Large intestine (tissue), 3 donors: ENCODE measurements at regions not wholly inside any gene's neighbourhood (a gene's known extent, or its start where the extent isn't known, plus 50 kb on each side); places are given as distances from the start of the nearest gene placed in this dataset.

Source experiments
- DNase-seq, 2 donors: peaks; one replicate each; pipeline versions ENCODE4 v3.0.0 to v3.0.0-alpha.2; 2013
- H3K27ac ChIP-seq: one replicate; pipeline ENCODE4 v1.5.1; 2013; ENCODE audit warnings: low read length
- H3K27me3 ChIP-seq: 2 replicates; pipeline ENCODE4 v1.6.1; 2013; ENCODE audit warnings: low read length; ENCODE audit not compliant: control insufficient read depth, insufficient read depth
- H3K36me3 ChIP-seq: 2 replicates; pipeline ENCODE4 v1.6.1; 2013; ENCODE audit warnings: low read length; ENCODE audit not compliant: control insufficient read depth, insufficient read depth
- H3K4me1 ChIP-seq: one replicate; pipeline ENCODE4 v1.6.1; 2013; ENCODE audit warnings: low read length; ENCODE audit not compliant: control insufficient read depth, insufficient read depth
- H3K4me3 ChIP-seq: one replicate; pipeline ENCODE4 v1.5.1; 2013; ENCODE audit warnings: low read length
- H3K9me3 ChIP-seq: one replicate; pipeline ENCODE4 v1.6.1; 2013; ENCODE audit warnings: mild to moderate bottlenecking, low read depth, low read length, moderate library complexity; ENCODE audit not compliant: control insufficient read depth
- WGBS: methylation state at CpG from one replicate; pipeline ENCODE4 v1.1.5; 2013; ENCODE audit warnings: low lambda C conversion rate; ENCODE audit not compliant: insufficient coverage; 5-methylcytosine and 5-hydroxymethylcytosine counted together

DNA sequence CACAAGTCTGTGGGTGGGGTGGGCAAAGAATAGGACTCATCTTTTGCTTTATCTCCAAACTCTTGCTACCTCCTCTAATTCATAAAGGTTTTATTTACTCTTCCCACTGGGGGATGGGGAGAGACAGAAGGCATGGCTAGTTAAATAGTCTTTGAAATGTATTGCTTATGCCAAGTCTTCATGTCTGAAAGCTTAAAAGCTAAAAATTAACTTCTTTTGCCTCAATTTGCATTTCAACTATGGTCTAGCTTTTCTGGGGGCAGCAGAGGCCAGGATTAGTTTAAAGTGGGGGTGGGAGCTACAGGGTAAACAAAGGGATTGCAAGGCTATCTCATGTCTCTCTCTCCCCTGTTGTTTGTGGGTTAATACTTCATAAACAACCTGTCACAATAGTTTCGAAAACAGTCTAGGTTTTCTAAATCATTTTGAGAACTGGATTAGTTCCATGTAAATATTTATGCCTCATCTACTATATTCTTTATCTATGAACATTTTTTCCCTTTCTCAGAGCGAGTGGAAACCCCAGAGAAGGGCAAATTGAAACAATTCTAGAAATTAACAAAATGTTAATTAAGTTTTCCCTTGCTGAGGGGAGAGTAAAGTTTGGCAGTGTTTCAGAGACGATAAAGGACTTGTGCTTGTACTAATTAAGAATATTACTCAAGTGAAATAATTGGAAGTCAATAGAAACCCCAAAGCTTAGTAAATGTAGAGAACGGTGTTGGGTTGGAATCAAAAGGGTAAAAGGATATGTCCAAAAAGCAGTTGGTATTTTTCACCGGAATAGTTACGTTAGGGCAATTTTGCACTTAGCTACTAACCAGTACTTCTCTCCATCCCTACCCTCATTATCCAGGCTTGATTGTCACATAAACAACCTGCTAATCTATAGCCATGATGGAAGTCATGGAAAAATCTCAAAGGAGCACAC is 182.2 kb downstream of the GIPC2 start:
- WGBS, result 66% methylated on average over 4 of the region's 6 CpGs
- H3K36me3 ChIP-seq, result no peaks in the 10 kb centered on the region
- H3K27ac ChIP-seq, result no peak overlapping the region
- no peaks in the 10 kb centered on the region for H3K27me3 ChIP-seq
- no peak for DNase-seq
- peaks cover 4% of the 10 kb centered on the region for H3K4me1 ChIP-seq
- H3K4me3 ChIP-seq, result no peak overlapping the region
- H3K9me3 ChIP-seq, result peaks cover 5% of the 10 kb centered on the region

DNA sequence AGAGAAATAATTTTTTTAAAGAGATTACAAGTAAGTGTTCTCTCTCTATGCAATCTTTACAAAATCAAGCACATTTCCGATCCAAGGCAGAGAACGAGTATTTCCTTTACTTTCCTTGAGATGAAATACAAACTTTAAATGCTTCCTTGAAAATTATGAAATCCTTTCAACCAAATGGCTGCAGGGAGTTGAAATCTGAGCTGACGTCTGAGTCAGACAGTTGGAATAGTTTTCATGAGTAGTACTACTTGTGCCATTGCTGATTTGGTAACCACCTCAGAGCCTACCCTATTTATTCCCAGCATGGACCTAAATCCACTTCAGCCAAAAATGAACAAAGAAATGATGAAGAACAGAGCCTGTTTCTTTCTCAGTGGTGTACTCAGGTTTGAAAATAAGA is 183.6 kb downstream of the GIPC2 start:
- no peak for DNase-seq
- Histone ChIP-seq H3K36me3 (no peaks in the 10 kb centered on the region), H3K27ac (no peak overlapping the region), H3K4me3 (no peak overlapping the region), H3K27me3 (no peaks in the 10 kb centered on the region), H3K9me3 (peaks cover 5% of the 10 kb centered on the region), H3K4me1 (peaks cover 4% of the 10 kb centered on the region)
- WGBS, result 100% methylated on average over 1 of the region's 3 CpGs

DNA sequence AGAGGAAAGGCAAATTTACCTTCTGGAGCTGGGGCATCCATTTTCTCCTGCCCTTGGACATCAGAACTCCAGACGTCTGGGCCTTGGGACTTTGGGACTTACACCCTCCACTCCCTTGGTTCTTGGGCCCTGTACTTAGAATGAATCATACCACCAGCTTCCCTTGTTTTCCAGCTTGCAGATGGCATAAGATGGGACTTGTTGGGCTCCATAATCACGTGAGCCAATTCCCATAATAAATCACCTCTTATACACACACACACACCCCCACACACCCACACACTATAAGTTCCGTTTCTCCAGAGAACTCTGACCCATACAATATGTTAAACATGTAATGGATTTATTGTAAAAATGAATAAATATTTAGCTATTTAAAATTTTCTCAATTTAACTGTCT is 185.7 kb downstream of the GIPC2 start:
- Histone ChIP-seq H3K36me3 (no peaks in the 10 kb centered on the region), H3K4me3 (no peak overlapping the region), H3K27ac (no peak overlapping the region), H3K9me3 (peaks cover 4% of the 10 kb centered on the region), H3K4me1 (peaks cover 4% of the 10 kb centered on the region), H3K27me3 (no peaks in the 10 kb centered on the region)
- no peak for DNase-seq
- WGBS, result no CpG with 5 or more reads among the region's 3 CpGs

DNA sequence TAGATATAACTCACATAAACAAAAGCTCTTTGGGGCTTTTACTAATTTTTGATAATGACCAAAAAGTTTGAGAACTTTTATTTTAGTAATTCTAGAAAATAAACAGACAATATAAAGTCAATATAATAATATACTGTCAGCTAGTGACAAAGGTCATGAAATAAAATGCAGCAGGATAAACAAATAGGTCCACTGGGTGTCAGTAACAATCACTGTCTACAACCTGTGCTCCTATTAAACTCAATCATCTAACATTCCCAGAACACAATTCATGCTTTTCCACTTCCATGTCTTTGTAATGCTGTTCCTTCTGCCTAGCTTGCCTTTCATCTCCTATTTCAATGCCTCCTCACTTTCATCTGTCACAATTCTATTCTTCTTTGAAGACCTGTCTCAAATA is 186.1 kb downstream of the GIPC2 start:
- Histone ChIP-seq H3K27ac (no peak overlapping the region), H3K36me3 (no peaks in the 10 kb centered on the region), H3K27me3 (no peaks in the 10 kb centered on the region), H3K4me1 (peaks cover 4% of the 10 kb centered on the region), H3K4me3 (no peak overlapping the region), H3K9me3 (peaks cover under 1% of the 10 kb centered on the region)
- no peak for DNase-seq

DNA sequence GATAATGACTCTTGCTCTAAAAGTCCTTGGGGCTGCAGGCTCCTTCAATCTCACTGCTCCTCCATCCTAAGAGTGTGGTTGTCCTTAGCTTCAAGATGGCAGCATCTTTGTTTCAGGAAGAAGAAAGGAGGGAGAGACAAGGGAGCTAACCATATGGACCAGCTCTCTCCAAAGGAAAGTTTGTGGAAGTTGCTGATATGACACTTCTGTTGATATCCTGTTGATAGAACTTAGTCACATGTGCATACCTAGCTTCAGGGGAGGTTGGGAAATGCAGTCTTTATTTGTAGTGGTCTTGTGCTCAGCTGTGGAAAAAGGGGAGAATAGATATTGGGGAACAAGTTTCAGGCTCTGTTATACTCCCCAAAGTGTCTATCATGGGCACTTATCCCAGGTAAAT is 186.9 kb downstream of the GIPC2 start:
- Histone ChIP-seq H3K36me3 (no peaks in the 10 kb centered on the region), H3K9me3 (no peaks in the 10 kb centered on the region), H3K4me3 (no peak overlapping the region), H3K27me3 (no peaks in the 10 kb centered on the region), H3K4me1 (peaks cover 4% of the 10 kb centered on the region), H3K27ac (no peak overlapping the region)
- DNase-seq, result no peak

DNA sequence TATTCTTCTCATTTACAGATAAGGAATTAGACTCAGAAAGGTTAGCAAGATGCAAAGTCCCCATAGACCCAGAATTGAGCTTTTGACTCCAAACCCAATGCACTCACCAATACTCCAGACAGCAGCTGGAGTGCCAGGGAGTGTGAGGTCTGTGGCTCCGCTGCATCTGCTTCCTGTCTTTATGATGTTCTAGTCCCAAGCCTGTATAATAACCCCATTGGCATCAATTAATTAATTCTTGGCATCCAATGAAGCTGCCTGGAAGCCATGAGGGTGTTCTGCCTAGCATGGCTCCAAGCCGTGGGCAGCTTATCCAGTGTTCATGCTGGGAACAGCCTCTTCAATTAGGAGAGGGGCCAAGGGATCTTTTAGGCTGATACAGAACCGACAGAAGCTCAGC is 188.7 kb downstream of the GIPC2 start:
- Histone ChIP-seq H3K4me3 (no peak overlapping the region), H3K27ac (no peak overlapping the region), H3K4me1 (peaks cover 4% of the 10 kb centered on the region), H3K9me3 (no peaks in the 10 kb centered on the region), H3K27me3 (no peaks in the 10 kb centered on the region), H3K36me3 (no peaks in the 10 kb centered on the region)
- no peak for DNase-seq
- no CpG with 5 or more reads among the region's 3 CpGs for WGBS

DNA sequence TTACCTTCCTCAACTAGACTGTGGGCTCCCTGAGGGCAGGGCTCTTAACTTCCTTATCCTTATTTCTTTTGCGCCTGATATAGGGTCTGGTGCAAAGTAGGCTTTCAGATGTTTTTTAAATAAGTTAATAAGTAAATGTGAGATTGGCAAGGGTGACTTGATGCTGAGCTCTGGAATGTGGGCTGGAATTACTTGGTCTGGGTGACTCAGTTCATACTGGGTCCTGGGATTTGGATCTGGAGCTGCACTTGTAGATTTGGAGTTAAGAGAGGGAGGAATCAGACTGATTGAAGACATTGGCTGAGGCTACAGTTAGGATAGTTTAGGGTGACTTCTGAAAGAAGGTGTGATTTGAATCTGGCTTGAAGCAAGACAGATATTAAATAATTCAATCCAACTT is 190.9 kb downstream of the GIPC2 start:
- Histone ChIP-seq H3K4me3 (no peak overlapping the region), H3K9me3 (no peaks in the 10 kb centered on the region), H3K27me3 (no peaks in the 10 kb centered on the region), H3K36me3 (no peaks in the 10 kb centered on the region), H3K4me1 (no peaks in the 10 kb centered on the region), H3K27ac (no peak overlapping the region)
- WGBS, result no CpG with 5 or more reads among the region's 1 CpG
- no peak for DNase-seq

DNA sequence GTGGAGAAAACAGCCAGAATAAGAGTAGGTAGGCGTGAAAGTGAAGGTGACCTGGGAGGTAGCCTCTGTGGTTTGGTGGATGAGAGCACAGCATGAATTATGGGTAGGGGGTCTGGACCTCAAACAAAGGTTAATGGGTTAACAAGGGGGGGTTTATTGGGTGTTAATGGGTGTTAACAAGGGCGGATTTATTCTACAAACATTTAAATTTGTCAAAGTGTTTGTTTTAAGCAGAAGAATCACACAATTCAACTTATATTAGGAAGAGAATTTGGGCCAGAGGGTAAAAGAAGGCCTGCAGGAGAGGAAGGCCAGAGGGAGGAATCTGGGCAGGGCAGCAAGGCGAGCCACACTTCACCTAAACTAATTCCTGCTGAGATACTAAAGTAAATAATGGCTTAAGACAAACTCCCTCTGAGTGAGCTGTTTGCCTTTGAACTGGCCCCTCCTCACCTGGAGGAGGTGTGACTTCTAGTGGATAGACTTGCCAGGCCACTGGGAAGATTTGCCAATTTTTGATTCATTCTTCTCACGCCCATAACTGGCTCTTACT is 191.7 kb downstream of the GIPC2 start:
- WGBS, result 50% methylated on average over 2 of the region's 4 CpGs
- peak in 1 of 2 donors; percentile 31 for DNase-seq
- Histone ChIP-seq H3K4me3 (no peak overlapping the region), H3K27me3 (no peaks in the 10 kb centered on the region), H3K27ac (no peak overlapping the region), H3K4me1 (no peaks in the 10 kb centered on the region), H3K9me3 (no peaks in the 10 kb centered on the region), H3K36me3 (no peaks in the 10 kb centered on the region)

DNA sequence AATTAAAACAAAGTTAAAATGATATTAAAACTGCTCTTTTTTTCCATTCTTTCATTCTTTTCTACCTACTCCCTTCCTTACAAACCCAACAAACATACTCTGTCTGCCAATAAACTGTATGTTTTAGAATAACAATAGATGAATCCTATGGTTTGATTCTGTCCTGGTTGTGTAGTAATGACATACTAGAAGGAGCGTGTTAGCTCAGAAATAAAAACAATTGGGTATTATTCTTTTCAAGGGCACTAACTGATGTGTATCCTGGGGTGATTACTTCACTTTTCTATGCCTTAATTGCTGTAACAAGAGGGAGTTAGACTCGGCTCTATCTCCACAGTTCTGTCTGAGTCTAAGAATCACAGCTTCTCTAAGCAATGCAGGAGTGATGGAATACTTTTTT is 194.4 kb downstream of the GIPC2 start:
- Histone ChIP-seq H3K4me3 (no peak overlapping the region), H3K9me3 (no peaks in the 10 kb centered on the region), H3K27me3 (no peaks in the 10 kb centered on the region), H3K36me3 (no peaks in the 10 kb centered on the region), H3K27ac (no peak overlapping the region), H3K4me1 (no peaks in the 10 kb centered on the region)
- no peak for DNase-seq
- no CpG with 5 or more reads among the region's 2 CpGs for WGBS

DNA sequence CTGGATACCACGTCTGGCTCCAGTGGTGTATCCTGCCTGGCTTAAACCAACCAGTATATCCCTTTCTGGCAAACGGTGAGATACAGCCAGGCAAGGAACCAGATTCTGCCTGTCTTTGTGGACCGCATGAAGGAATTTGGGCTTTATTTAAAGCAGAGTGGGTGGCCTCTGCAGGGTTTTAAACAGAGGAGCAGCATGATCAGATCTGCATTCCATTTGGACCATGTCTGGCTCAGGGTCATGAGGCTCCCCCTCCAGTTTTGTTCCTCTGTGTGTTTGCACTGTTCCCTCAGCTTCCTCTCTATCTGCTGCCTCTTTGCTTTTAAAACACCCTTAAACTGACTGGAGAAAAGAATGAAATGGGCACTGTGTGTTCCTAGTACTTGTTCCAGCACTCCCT is 195.0 kb downstream of the GIPC2 start:
- no CpG with 5 or more reads among the region's 3 CpGs for WGBS
- H3K9me3 ChIP-seq, result no peaks in the 10 kb centered on the region
- H3K27ac ChIP-seq, result no peak overlapping the region
- no peak for DNase-seq
- no peak overlapping the region for H3K4me3 ChIP-seq
- no peaks in the 10 kb centered on the region for H3K36me3 ChIP-seq
- H3K4me1 ChIP-seq, result no peaks in the 10 kb centered on the region
- H3K27me3 ChIP-seq, result no peaks in the 10 kb centered on the region

DNA sequence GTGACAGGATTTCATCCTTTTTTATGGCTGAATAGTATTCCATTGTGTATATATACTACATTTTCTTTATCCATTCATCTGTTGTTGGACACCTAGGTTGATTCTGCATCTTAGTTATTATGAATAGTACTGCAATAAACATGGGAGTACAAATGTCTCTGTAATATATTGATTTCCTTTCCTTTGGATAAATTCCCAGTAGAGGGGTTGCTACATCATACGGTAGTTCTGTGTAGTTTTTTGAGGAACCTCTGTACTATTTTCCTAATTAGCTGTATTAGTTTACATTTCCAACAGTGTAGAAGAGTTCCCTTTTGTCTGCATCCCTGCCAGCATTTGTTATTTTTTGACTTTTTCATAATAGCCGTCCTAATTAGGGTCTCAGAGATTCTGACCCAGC is 201.3 kb downstream of the GIPC2 start:
- WGBS, result 64% methylated on average over 2 of the region's 2 CpGs
- Histone ChIP-seq H3K27ac (no peak overlapping the region), H3K4me1 (no peaks in the 10 kb centered on the region), H3K4me3 (no peak overlapping the region), H3K9me3 (no peaks in the 10 kb centered on the region), H3K36me3 (no peaks in the 10 kb centered on the region), H3K27me3 (no peaks in the 10 kb centered on the region)
- no peak for DNase-seq
